Mesodermal cell (in vitro differentiated cells): ENCODE measurements at regions not wholly inside any gene's neighbourhood (a gene's known extent, or its start where the extent isn't known, plus 50 kb on each side); places are given as distances from the start of the nearest gene placed in this dataset.

Experiments
- H3K27ac ChIP-seq: 2 replicates; pipeline ENCODE4 v1.7.0; 2013; ENCODE audit warnings: mild to moderate bottlenecking, low read depth, low read length, moderate library complexity; ENCODE audit not compliant: severe bottlenecking
- H3K36me3 ChIP-seq: 2 replicates; pipeline ENCODE4 v1.7.1; 2013; ENCODE audit warnings: mild to moderate bottlenecking, low read length, moderate library complexity; ENCODE audit not compliant: control insufficient read depth, insufficient read depth
- H3K4me1 ChIP-seq: one replicate; pipeline ENCODE4 v1.7.1; 2013; ENCODE audit warnings: mild to moderate bottlenecking, low read length; ENCODE audit not compliant: insufficient read depth, control insufficient read depth, poor library complexity, severe bottlenecking
- H3K4me3 ChIP-seq: 2 replicates; pipeline ENCODE4 v1.7.0; 2013; ENCODE audit warnings: low read length, control low read depth, mild to moderate bottlenecking; ENCODE audit not compliant: insufficient read depth, poor library complexity, severe bottlenecking; ENCODE audit errors: extremely low read depth
- H3K9me3 ChIP-seq: 2 replicates; pipeline ENCODE4 v1.7.1; 2013; ENCODE audit warnings: mild to moderate bottlenecking, low read length, moderate library complexity; ENCODE audit not compliant: control insufficient read depth
- WGBS, 2 experiments: methylation state at CpG; one replicate each; pipeline ENCODE4 v1.1.5; 2013; ENCODE audit warnings: missing lambda C conversion rate in 2 of 2; ENCODE audit not compliant: insufficient coverage in 2 of 2; 5-methylcytosine and 5-hydroxymethylcytosine counted together

- no peak overlapping the region for H3K4me3 ChIP-seq
- H3K4me1 ChIP-seq = no peaks in the 10 kb centered on the region
- no peaks in the 10 kb centered on the region for H3K9me3 ChIP-seq
- no peak overlapping the region for H3K27ac ChIP-seq
- 80% methylated on average over 1 of the region's 1 CpG; no CpG with 5 or more reads in 1 of the 2 experiments for WGBS, 2 experiments
- no peaks in the 10 kb centered on the region for H3K36me3 ChIP-seq
Measured at GRCh38 chr2:41791523-41791922, 256.3 kb upstream of the PKDCC start.

DNA sequence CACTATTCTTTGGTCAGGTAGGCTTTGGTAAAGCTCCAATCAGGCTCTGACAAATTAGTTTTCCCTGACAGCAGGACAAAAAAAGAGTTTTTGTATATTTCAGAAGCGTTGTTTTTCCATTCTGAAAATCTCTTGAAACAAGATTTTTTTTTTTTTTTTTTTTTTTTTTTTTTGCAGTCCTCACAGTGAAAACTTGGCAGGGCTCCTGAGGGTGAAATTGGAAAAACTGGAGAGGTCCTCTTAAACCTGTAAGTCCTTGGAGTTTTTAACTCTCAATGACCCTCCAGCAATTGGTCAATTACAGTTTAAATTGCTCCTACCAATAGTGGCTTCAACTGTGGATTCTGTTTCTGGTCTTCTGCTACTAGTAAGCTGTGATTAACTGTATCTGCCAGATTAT lies 244.5 kb upstream of the PKDCC start:
- no peak overlapping the region for H3K4me3 ChIP-seq
- no peaks in the 10 kb centered on the region for H3K36me3 ChIP-seq
- H3K9me3 ChIP-seq = no peaks in the 10 kb centered on the region
- no peak overlapping the region for H3K27ac ChIP-seq
- no peaks in the 10 kb centered on the region for H3K4me1 ChIP-seq
- no CpG with 5 or more reads among the region's 1 CpG for WGBS, 2 experiments

GRCh38 chr2:41806286-41806685 lies 241.5 kb upstream of the PKDCC start:
- no peaks in the 10 kb centered on the region for H3K9me3 ChIP-seq
- H3K4me3 ChIP-seq = no peak overlapping the region
- 17% methylated on average over 1 of the region's 2 CpGs; no CpG with 5 or more reads in 1 of the 2 experiments for WGBS, 2 experiments

DNA sequence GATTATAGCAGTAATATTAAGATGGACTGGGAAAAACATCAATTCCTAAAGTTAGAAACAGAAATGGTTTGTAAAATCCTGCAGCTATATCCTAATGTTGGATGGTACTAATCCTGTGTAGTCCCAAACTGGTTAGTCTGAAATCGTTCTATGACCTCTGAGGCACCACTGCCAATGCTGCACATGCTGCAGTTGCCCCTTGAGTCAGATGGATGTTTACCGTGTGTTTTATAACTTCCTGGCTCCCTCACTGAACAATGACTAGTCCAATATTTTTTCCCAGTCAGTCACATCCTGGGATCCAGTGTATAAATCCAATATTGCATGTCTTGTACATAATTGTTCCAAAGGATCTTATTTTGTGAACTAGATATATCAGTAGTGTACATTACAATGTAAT lies 226.7 kb upstream of the PKDCC start:
- Histone ChIP-seq H3K4me1 (no peaks in the 10 kb centered on the region), H3K9me3 (no peaks in the 10 kb centered on the region), H3K36me3 (no peaks in the 10 kb centered on the region), H3K4me3 (no peak overlapping the region), H3K27ac (no peak overlapping the region)
- 67 to 82% methylated on average over 1 to 2 of the region's 2 CpGs for WGBS, 2 experiments

More at GRCh38 chr2:41806286-41806685, 241.5 kb upstream of the PKDCC start:
- H3K36me3 ChIP-seq = no peaks in the 10 kb centered on the region
- no peaks in the 10 kb centered on the region for H3K4me1 ChIP-seq
- H3K27ac ChIP-seq = no peak overlapping the region

DNA sequence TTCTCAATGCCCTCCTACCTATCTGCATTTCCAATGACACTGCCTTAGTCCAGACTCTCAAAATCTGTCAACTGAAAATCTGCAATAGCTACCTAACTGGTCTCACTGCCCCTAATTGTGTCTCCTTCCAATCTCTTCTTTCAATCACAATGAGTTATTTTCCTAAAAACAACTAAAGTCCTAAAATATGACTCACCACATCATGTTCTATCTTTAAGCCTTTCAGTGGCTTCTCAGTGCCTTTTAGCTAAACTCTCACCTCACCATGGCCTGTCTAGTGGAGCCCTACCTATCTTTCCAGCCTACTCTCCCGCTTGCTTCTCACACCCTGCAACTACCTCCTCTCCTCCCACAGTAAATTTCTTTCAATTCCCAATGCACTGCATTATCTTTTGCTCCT lies 220.9 kb upstream of the PKDCC start:
- 71 to 100% methylated on average over 1 of the region's 1 CpG for WGBS, 2 experiments
- H3K4me3 ChIP-seq = no peak overlapping the region
- no peaks in the 10 kb centered on the region for H3K9me3 ChIP-seq
- H3K27ac ChIP-seq = no peak overlapping the region
- H3K36me3 ChIP-seq = no peaks in the 10 kb centered on the region
- peaks cover 11% of the 10 kb centered on the region for H3K4me1 ChIP-seq

- Histone ChIP-seq H3K4me3 (no peak overlapping the region), H3K4me1 (peaks cover 11% of the 10 kb centered on the region), H3K9me3 (no peaks in the 10 kb centered on the region), H3K27ac (no peak overlapping the region), H3K36me3 (no peaks in the 10 kb centered on the region)
- 67 to 71% methylated on average over 5 of the region's 6 CpGs for WGBS, 2 experiments
Measured at GRCh38 chr2:41827354-41827971, 220.4 kb upstream of the PKDCC start.

GRCh38 chr2:41828052-41828643 lies 219.7 kb upstream of the PKDCC start:
- no peaks in the 10 kb centered on the region for H3K9me3 ChIP-seq
- no peak overlapping the region for H3K4me3 ChIP-seq
- no peak overlapping the region for H3K27ac ChIP-seq
- no CpG with 5 or more reads among the region's 1 CpG for WGBS, 2 experiments
- peaks cover 11% of the 10 kb centered on the region for H3K4me1 ChIP-seq
- no peaks in the 10 kb centered on the region for H3K36me3 ChIP-seq

DNA sequence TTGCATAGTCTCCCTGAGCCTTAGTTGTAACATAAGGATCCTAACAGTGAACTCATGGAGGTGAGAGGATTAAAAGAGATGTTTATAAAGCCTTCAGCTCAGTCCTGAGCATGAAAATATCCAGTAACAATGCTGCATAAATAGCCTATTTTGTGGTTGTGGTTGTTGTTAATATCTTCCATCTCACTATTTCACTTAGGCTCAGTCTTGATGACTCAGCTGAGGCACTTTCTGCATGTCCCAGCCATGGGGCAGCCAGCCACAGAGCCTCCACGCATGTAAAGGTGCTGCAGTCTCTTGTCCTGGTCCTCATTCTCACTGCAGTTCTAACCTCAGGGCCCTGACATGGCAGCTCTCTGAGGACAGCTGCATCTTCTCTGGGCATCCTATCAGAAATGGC lies 218.8 kb upstream of the PKDCC start:
- Histone ChIP-seq H3K9me3 (no peaks in the 10 kb centered on the region), H3K4me3 (no peak overlapping the region), H3K4me1 (peaks cover 11% of the 10 kb centered on the region), H3K36me3 (no peaks in the 10 kb centered on the region), H3K27ac (no peak overlapping the region)
- 55 to 79% methylated on average over 1 of the region's 1 CpG for WGBS, 2 experiments

DNA sequence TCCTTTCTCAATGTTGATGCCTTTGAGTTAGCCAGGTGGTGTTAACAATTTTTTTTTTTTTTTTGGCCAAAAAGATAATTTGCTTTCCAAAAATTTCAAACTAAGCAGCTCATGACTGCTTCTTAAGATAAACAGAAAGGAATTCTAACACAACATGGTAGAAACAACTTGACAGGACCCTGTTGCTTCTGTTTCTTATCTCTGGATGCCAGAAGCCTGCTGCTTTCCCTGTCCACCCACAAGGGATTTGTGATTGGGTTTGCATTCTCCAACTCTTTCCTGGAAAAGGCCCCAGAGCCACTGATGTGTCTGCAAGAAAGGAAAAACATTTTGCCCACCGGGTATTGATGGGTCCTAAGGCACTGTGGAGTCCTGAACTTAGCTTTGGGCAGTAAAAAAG lies 217.2 kb upstream of the PKDCC start:
- H3K4me1 ChIP-seq = peaks cover 11% of the 10 kb centered on the region
- no peak overlapping the region for H3K4me3 ChIP-seq
- no peaks in the 10 kb centered on the region for H3K9me3 ChIP-seq
- H3K36me3 ChIP-seq = no peaks in the 10 kb centered on the region
- 60 to 73% methylated on average over 1 of the region's 1 CpG for WGBS, 2 experiments
- no peak overlapping the region for H3K27ac ChIP-seq

DNA sequence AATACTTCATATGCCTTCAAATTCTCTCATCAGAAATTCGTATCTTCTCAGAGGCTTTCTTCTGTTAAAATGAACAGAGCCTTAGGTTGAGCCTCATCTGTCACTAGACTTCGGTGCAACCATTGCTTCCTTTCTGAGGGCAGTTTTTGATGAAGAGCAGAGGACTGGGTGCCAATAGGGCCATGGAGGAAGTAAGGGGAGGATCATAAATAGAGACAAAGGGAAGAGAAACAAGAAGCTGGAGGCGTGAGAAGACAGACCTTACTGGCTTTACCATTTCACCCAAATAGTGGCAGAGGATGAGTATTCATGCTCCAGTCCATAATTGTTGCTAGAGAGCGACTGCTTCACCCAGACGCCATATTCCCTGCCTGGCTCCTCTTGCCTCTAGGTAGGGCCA lies 215.6 kb upstream of the PKDCC start:
- Histone ChIP-seq H3K4me1 (peaks cover 5% of the 10 kb centered on the region), H3K27ac (no peak overlapping the region), H3K9me3 (no peaks in the 10 kb centered on the region), H3K36me3 (no peaks in the 10 kb centered on the region), H3K4me3 (no peak overlapping the region)
- WGBS, 2 experiments = 80 to 89% methylated on average over 5 of the region's 5 CpGs

DNA sequence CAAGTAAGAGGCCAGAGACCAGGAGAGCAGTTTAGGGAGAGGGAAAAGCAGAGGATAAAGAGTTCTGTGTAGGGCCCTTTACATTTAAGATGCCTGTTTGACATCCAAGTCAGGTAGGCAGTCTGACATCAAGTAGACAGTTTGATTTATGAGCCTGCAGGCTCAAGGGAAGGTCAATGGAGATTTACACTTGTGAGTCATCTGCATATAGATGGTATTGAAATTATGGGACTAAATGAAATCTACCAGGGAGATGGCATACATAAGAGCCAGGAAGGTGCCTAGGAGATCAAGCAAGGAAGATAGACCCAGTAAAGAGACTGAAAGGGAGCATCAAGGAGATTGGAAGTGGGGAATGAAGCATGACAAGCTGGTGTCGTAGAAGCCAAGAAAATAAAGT lies 212.4 kb upstream of the PKDCC start:
- no CpG with 5 or more reads among the region's 1 CpG for WGBS, 2 experiments

More for the DNA sequence above, 212.4 kb upstream of the PKDCC start:
- H3K27ac ChIP-seq = no peak overlapping the region
- no peaks in the 10 kb centered on the region for H3K9me3 ChIP-seq
- H3K36me3 ChIP-seq = no peaks in the 10 kb centered on the region
- no peaks in the 10 kb centered on the region for H3K4me1 ChIP-seq
- H3K4me3 ChIP-seq = no peak overlapping the region
